ENCODE measurements at regions not wholly inside any gene's neighbourhood (a gene's known extent, or its start where the extent isn't known, plus 50 kb on each side); places are given as distances from the start of the nearest gene placed in this dataset.

- no peak for TF ChIP-seq CTCF (IDR thresholded peaks at IDR 0.05; ENCODE audit: low read depth, low read length, missing control alignments)
- no peak for DNase-seq (ENCODE audit: low read depth)
These were observed 1202.4 kb upstream of the SEMA6A start for GRCh38 chr5:117776977-117777376.

GRCh38 chr5:117769877-117770276 is 1195.3 kb upstream of the SEMA6A start:
- H3K4me3 ChIP-seq (ENCODE audit: low read depth, low read length), result no peak overlapping the region
- TF ChIP-seq CTCF (IDR thresholded peaks at IDR 0.05; ENCODE audit: low read depth, low read length, missing control alignments), result no peak
- no peak for DNase-seq (ENCODE audit: low read depth)

More at GRCh38 chr5:117776977-117777376, 1202.4 kb upstream of the SEMA6A start:
- H3K4me3 ChIP-seq (ENCODE audit: low read depth, low read length), result no peak overlapping the region

- DNase-seq (ENCODE audit: low read depth), result no peak
These were observed 1188.6 kb upstream of the SEMA6A start for GRCh38 chr5:117763271-117763670.

GRCh38 chr5:117761186-117761585 is 1186.6 kb upstream of the SEMA6A start:
- no peak for TF ChIP-seq CTCF (IDR thresholded peaks at IDR 0.05; ENCODE audit: low read depth, low read length, missing control alignments)
- DNase-seq (ENCODE audit: low read depth), result no peak
- H3K4me3 ChIP-seq (ENCODE audit: low read depth, low read length), result no peak overlapping the region

More at GRCh38 chr5:117763271-117763670, 1188.6 kb upstream of the SEMA6A start:
- no peak for TF ChIP-seq CTCF (IDR thresholded peaks at IDR 0.05; ENCODE audit: low read depth, low read length, missing control alignments)
- H3K4me3 ChIP-seq (ENCODE audit: low read depth, low read length), result no peak overlapping the region

- DNase-seq (ENCODE audit: low read depth), result no peak
- no peak for TF ChIP-seq CTCF (IDR thresholded peaks at IDR 0.05; ENCODE audit: low read depth, low read length, missing control alignments)
- H3K4me3 ChIP-seq (ENCODE audit: low read depth, low read length), result no peak overlapping the region
These were observed 1185.4 kb upstream of the SEMA6A start for GRCh38 chr5:117759849-117760499.

- DNase-seq (ENCODE audit: low read depth), result no peak
- no peak overlapping the region for H3K4me3 ChIP-seq (ENCODE audit: low read depth, low read length)
- no peak for TF ChIP-seq CTCF (IDR thresholded peaks at IDR 0.05; ENCODE audit: low read depth, low read length, missing control alignments)
These were observed 1177.8 kb upstream of the SEMA6A start for GRCh38 chr5:117752403-117752802.

- no peak for DNase-seq (ENCODE audit: low read depth)
- TF ChIP-seq CTCF (IDR thresholded peaks at IDR 0.05; ENCODE audit: low read depth, low read length, missing control alignments), result no peak
These were observed 1173.7 kb upstream of the SEMA6A start for GRCh38 chr5:117748336-117748735.

More at GRCh38 chr5:117748336-117748735, 1173.7 kb upstream of the SEMA6A start:
- H3K4me3 ChIP-seq (ENCODE audit: low read depth, low read length), result no peak overlapping the region
